OCI-LY1 (cell line): ENCODE measurements at regions not wholly inside any gene's neighbourhood (a gene's known extent, or its start where the extent isn't known, plus 50 kb on each side); places are given as distances from the start of the nearest gene placed in this dataset.

Experiments used
- CTCF ChIP-seq: fragments of 200-600 bp; sonication (generic), shearing (Covaris generic); IDR thresholded peaks from 2 replicates; pipeline ENCODE4 v1.5.1; 2017; ENCODE audit warnings: mild to moderate bottlenecking, antibody characterized with exemption, low read length, moderate library complexity, mixed read lengths
- EZH2 ChIP-seq: fragments of 200-600 bp; sonication (generic), shearing (Covaris generic); IDR thresholded peaks from 2 replicates; pipeline ENCODE4 v1.8.0; 2017; ENCODE audit warnings: borderline replicate concordance, mixed run types, mild to moderate bottlenecking, antibody characterized with exemption, low read length, moderate library complexity, mixed read lengths

GRCh38 chr21:16460936-16461335 lies 731.2 kb downstream of the USP25 start:
- TF ChIP-seq CTCF (peak; percentile 26; the same call in 1 of the 2 replicates), EZH2 (no peak)
